B cell (primary cell): ENCODE measurements at regions not wholly inside any gene's neighbourhood (a gene's known extent, or its start where the extent isn't known, plus 50 kb on each side); places are given as distances from the start of the nearest gene placed in this dataset.

Source experiments
- ATAC-seq: fragments of 200-7000 bp; cut with Tn5 transposase; one replicate; pipeline ENCODE4 v1.10.0; 2021; ENCODE audit warnings: low read depth, mild to moderate bottlenecking, moderate number of reproducible peaks, moderate library complexity
- CTCF ChIA-PET: fragments of 350-600 bp; sonication (Branson Sonifier 250); formaldehyde crosslinking; loops from one replicate; lab custom pipeline; 2021; ENCODE audit warnings: antibody characterized with exemption, inconsistent platforms; lab: Charles Lee
- POLR2A ChIA-PET: fragments of 350-600 bp; sonication (Branson Sonifier 250); formaldehyde crosslinking; loops from one replicate; lab custom pipeline; 2021; ENCODE audit warnings: antibody characterized with exemption; lab: Charles Lee
- DNase-seq: peaks from one replicate; pipeline ENCODE4 v3.0.0; 2013
- H2AFZ ChIP-seq: 2 replicates; pipeline ENCODE4 v1.6.1; 2012; ENCODE audit warnings: mild to moderate bottlenecking, low read depth, low read length; ENCODE audit not compliant: insufficient read depth, poor library complexity, severe bottlenecking
- H3K27ac ChIP-seq, 2 donors: 1 replicate in 1 of 2; 2 replicates in 1 of 2; pipeline ENCODE4 v1.5.1; 2012 to 2013; ENCODE audit warnings: low read length in 2 of 2, mild to moderate bottlenecking in 2 of 2, moderate library complexity in 1 of 2
- H3K27me3 ChIP-seq, 4 experiments: fragments of 200-600 bp in 1 of 4; sonication (generic) in 1 of 4; replicated peaks in 1 of 4; 1 replicate in 2 of 4; 2 replicates in 2 of 4; pipeline versions ENCODE4 v1.6.1 to v1.7.0; 2013 to 2016; ENCODE audit warnings: low read length in 3 of 4, mild to moderate bottlenecking in 2 of 4, mixed read lengths in 1 of 4, moderate library complexity in 1 of 4; ENCODE audit not compliant: insufficient read depth in 4 of 4, control insufficient read depth in 3 of 4; ENCODE audit errors: control extremely low read depth in 1 of 4
- H3K36me3 ChIP-seq, 2 experiments: replicated peaks in 1 of 2; 1 replicate in 1 of 2; 2 replicates in 1 of 2; pipeline versions ENCODE4 v1.6.1 to v1.7.1; 2013; ENCODE audit warnings: low read length in 1 of 2; ENCODE audit not compliant: insufficient read depth in 2 of 2, control insufficient read depth in 1 of 2; ENCODE audit errors: control extremely low read depth in 1 of 2, extremely low read depth in 1 of 2
- H3K4me1 ChIP-seq, 2 donors: fragments of 200-600 bp in 1 of 2; sonication (generic) in 1 of 2; 1 replicate in 1 of 2; 2 replicates in 1 of 2; pipeline versions ENCODE4 v1.5.1 to v1.6.1; 2013 to 2017; ENCODE audit warnings: low read length in 2 of 2; ENCODE audit not compliant: control insufficient read depth in 2 of 2, insufficient read depth in 2 of 2
- H3K4me2 ChIP-seq: replicated peaks from 2 replicates; pipeline ENCODE3; 2012; ENCODE audit warnings: mild to moderate bottlenecking, low read depth, low read length; ENCODE audit not compliant: poor library complexity, severe bottlenecking
- H3K4me3 ChIP-seq, 5 experiments: fragments of 200-600 bp in 1 of 5; sonication (generic) in 1 of 5; 1 replicate in 3 of 5; 2 replicates in 2 of 5; pipeline versions ENCODE4 v1.5.1 to v1.7.0; 2011 to 2016; ENCODE audit warnings: low read length in 4 of 5, mild to moderate bottlenecking in 4 of 5, low read depth in 2 of 5, control low read depth in 1 of 5, moderate library complexity in 1 of 5; ENCODE audit not compliant: insufficient read depth in 1 of 5; ENCODE audit errors: control extremely low read depth in 1 of 5, extremely low read depth in 1 of 5
- H3K79me2 ChIP-seq: fragments of 200-600 bp; sonication (generic); one replicate; pipeline ENCODE4 v1.6.0; 2016; ENCODE audit warnings: low read length; ENCODE audit not compliant: control insufficient read depth, insufficient read depth
- H3K9ac ChIP-seq: fragments of 200-600 bp; sonication (generic); 2 replicates; pipeline ENCODE4 v1.6.1; 2017; ENCODE audit warnings: mild to moderate bottlenecking, low read length, moderate library complexity
- H3K9me3 ChIP-seq, 3 donors: one replicate each; pipeline versions ENCODE4 v1.6.1 to v1.7.1; 2013; ENCODE audit warnings: low read length in 2 of 3; ENCODE audit not compliant: control insufficient read depth in 2 of 3, insufficient read depth in 1 of 3; ENCODE audit errors: control extremely low read depth in 1 of 3
- H4K20me1 ChIP-seq: 2 replicates; pipeline ENCODE4 v1.6.0; 2012; ENCODE audit warnings: mild to moderate bottlenecking, low read length; ENCODE audit not compliant: insufficient read depth, control insufficient read depth, poor library complexity, severe bottlenecking
- H3K27ac Mint-ChIP-seq: one replicate; pipeline ENCODE4 v1.8.0; 2021; ENCODE audit warnings: mixed read lengths
- H3K27me3 Mint-ChIP-seq: one replicate; pipeline ENCODE4 v1.8.0; 2021; ENCODE audit warnings: mixed read lengths
- H3K4me1 Mint-ChIP-seq: one replicate; pipeline ENCODE4 v1.8.0; 2021; ENCODE audit warnings: mixed read lengths
- H3K4me3 Mint-ChIP-seq: one replicate; pipeline ENCODE4 v1.8.0; 2021; ENCODE audit warnings: mixed read lengths
- H3K9me3 Mint-ChIP-seq: one replicate; pipeline ENCODE4 v1.8.0; 2022; ENCODE audit warnings: mixed read lengths; ENCODE audit not compliant: insufficient read depth
- CTCF ChIP-seq: fragments of 200-600 bp; IDR thresholded peaks from one replicate; pipeline ENCODE4 v1.8.0; 2022; ENCODE audit warnings: antibody characterized with exemption, mild to moderate bottlenecking
- EZH2 ChIP-seq: IDR thresholded peaks from 2 replicates; pipeline ENCODE4 v1.6.1; 2012; ENCODE audit warnings: borderline replicate concordance, low read depth, mild to moderate bottlenecking, moderate library complexity, low read length; ENCODE audit not compliant: insufficient read depth, poor library complexity, severe bottlenecking
- WGBS: methylation state at CpG from one replicate; pipeline ENCODE4 v1.1.5; 2013; ENCODE audit warnings: missing lambda C conversion rate; ENCODE audit not compliant: insufficient coverage; 5-methylcytosine and 5-hydroxymethylcytosine counted together
- intact Hi-C: fragments of 100-400 bp; cut with micrococcal nuclease; formaldehyde crosslinking; loops from one replicate; pipeline ENCODE4 v1.10.0; 2022

- WGBS, result 92% methylated on average over 2 of the region's 5 CpGs
- Histone ChIP-seq H3K4me2 (no peak overlapping the region), H2AFZ (no peak overlapping the region), H3K79me2 (no peaks in the 10 kb centered on the region), H3K4me1 (no peaks in the 10 kb centered on the region), H3K4me3 (no peak overlapping the region), H3K27ac (no peak overlapping the region), H3K9ac (no peak overlapping the region), H3K9me3 (no peaks in the 10 kb centered on the region), H3K36me3 (no peaks in the 10 kb centered on the region), H3K27me3 (no peaks in the 10 kb centered on the region), H4K20me1 (no peaks in the 10 kb centered on the region)
- Mint-ChIP-seq H3K27ac (no peak overlapping the region), H3K4me1 (no peaks in the 10 kb centered on the region), H3K4me3 (no peak overlapping the region), H3K27me3 (peaks cover 3% of the 10 kb centered on the region), H3K9me3 (no peaks in the 10 kb centered on the region)
- ChIA-PET CTCF (no interaction called here), POLR2A (no interaction called here)
- TF ChIP-seq EZH2, result no peak
- TF ChIP-seq CTCF, result no peak
- no peak for DNase-seq
- intact Hi-C loops, result no loop called here
- ATAC-seq, result no peak
Observed at GRCh38 chr13:94946039-94946438, 233.7 kb upstream of the SOX21 start.

GRCh38 chr13:94938124-94938523 is 225.8 kb upstream of the SOX21 start:
- Histone ChIP-seq H2AFZ (no peak overlapping the region), H3K27me3 (no peaks in the 10 kb centered on the region), H3K4me2 (no peak overlapping the region), H3K9ac (no peak overlapping the region), H3K36me3 (no peaks in the 10 kb centered on the region), H3K9me3 (peaks cover 0 to 7% (median 1%) of the 10 kb centered on the region in 3 donors), H4K20me1 (no peaks in the 10 kb centered on the region), H3K27ac (no peak overlapping the region), H3K4me3 (no peak overlapping the region), H3K4me1 (no peaks in the 10 kb centered on the region), H3K79me2 (no peaks in the 10 kb centered on the region)
- TF ChIP-seq EZH2 (no peak), CTCF (no peak)
- intact Hi-C loops, result no loop called here
- no peaks in the 10 kb centered on the region for H3K4me1 Mint-ChIP-seq
- H3K9me3 Mint-ChIP-seq, result peaks cover 7% of the 10 kb centered on the region
- H3K4me3 Mint-ChIP-seq, result no peak overlapping the region
- DNase-seq, result no peak
- ChIA-PET POLR2A (no interaction called here), CTCF (no interaction called here)
- ATAC-seq, result no peak
- no peak overlapping the region for H3K27ac Mint-ChIP-seq
- H3K27me3 Mint-ChIP-seq, result no peaks in the 10 kb centered on the region
- 100% methylated on average over 3 of the region's 4 CpGs for WGBS
